Prostate gland (tissue), 2 donors: ENCODE measurements at regions not wholly inside any gene's neighbourhood (a gene's known extent, or its start where the extent isn't known, plus 50 kb on each side); places are given as distances from the start of the nearest gene placed in this dataset.

Experiments used
- CTCF ChIP-seq, 4 experiments: fragments of 200-600 bp in 2 of 4; fragments of 450-650 bp in 2 of 4; sonication (generic) in 2 of 4; IDR thresholded peaks; 1 replicate in 3 of 4; 2 replicates in 1 of 4; pipeline ENCODE4 v1.5.1; 2016 to 2019; ENCODE audit warnings: antibody characterized with exemption in 4 of 4, mild to moderate bottlenecking in 2 of 4, moderate library complexity in 2 of 4
- POLR2AphosphoS5 ChIP-seq: sonication (generic); formaldehyde crosslinking; IDR thresholded peaks from one replicate; pipeline ENCODE4 v1.6.1; 2017; ENCODE audit warnings: antibody characterized with exemption

- no peak for TF ChIP-seq CTCF (IDR thresholded peaks at IDR 0.05)
- no peak for TF ChIP-seq POLR2AphosphoS5
Observed at GRCh38 chr1:57826535-57826934, 402.7 kb upstream of the DAB1 start.
